ENCODE measurements at regions not wholly inside any gene's neighbourhood (a gene's known extent, or its start where the extent isn't known, plus 50 kb on each side); places are given as distances from the start of the nearest gene placed in this dataset.

- no peak for TF ChIP-seq CTCF (IDR thresholded peaks at IDR 0.05; ENCODE audit: low read depth, low read length)
- TF ChIP-seq EZH2phosphoT487 (IDR thresholded peaks at IDR 0.05; ENCODE audit: low read depth), result no peak
Measured at GRCh38 chr2:17122887-17123501, 395.2 kb downstream of the RAD51AP2 start.
